ENCODE measurements at regions not wholly inside any gene's neighbourhood (a gene's known extent, or its start where the extent isn't known, plus 50 kb on each side); places are given as distances from the start of the nearest gene placed in this dataset.

GRCh38 chr1:30106125-30106524 lies 617.3 kb downstream of the MATN1 start:
- peak in 3 of 6 experiments; percentile 21 to 48 (median 47) for TF ChIP-seq CTCF (IDR thresholded peaks at IDR 0.05)
- TF ChIP-seq POLR2A (IDR thresholded peaks at IDR 0.05): no peak

Data from thyroid gland (tissue), 4 donors.